HG02870 (cell line): ENCODE measurements at regions not wholly inside any gene's neighbourhood (a gene's known extent, or its start where the extent isn't known, plus 50 kb on each side); places are given as distances from the start of the nearest gene placed in this dataset.

Experiments
- ATAC-seq: cut with Tn5 transposase; IDR thresholded peaks from one replicate; pipeline ENCODE4 v1.9.1; 2021; ENCODE audit warnings: mild to moderate bottlenecking, moderate library complexity; ENCODE audit not compliant: unreplicated experiment

GRCh38 chr1:38128511-38128910 is 81.9 kb upstream of the POU3F1 start:
- no peak for ATAC-seq

- no peak for ATAC-seq
Measured at GRCh38 chr1:38127428-38127827, 80.8 kb upstream of the POU3F1 start.

DNA sequence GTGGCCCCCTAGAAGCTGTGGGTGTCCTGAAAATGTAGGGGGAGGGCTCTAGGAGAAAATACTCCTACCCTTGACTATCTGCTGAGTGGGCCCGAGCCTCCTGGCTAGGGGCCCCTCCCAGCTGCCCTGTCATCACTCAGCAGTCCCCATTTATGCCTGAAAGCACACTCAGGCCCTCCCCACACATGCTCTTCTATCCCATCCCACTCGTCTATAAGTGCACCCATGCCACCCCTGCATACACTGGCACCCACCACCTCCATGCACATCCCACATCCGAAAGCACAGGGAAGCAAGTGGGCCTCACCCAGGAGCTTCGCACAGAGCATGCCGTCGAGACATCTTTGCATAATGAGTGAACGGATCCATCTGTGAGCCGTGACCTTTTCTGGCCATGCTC is 80.4 kb upstream of the POU3F1 start:
- no peak for ATAC-seq

GRCh38 chr1:38125837-38126520 is 79.4 kb upstream of the POU3F1 start:
- ATAC-seq, result no peak

- no peak for ATAC-seq
Measured at GRCh38 chr1:38125016-38125415, 78.4 kb upstream of the POU3F1 start.

DNA sequence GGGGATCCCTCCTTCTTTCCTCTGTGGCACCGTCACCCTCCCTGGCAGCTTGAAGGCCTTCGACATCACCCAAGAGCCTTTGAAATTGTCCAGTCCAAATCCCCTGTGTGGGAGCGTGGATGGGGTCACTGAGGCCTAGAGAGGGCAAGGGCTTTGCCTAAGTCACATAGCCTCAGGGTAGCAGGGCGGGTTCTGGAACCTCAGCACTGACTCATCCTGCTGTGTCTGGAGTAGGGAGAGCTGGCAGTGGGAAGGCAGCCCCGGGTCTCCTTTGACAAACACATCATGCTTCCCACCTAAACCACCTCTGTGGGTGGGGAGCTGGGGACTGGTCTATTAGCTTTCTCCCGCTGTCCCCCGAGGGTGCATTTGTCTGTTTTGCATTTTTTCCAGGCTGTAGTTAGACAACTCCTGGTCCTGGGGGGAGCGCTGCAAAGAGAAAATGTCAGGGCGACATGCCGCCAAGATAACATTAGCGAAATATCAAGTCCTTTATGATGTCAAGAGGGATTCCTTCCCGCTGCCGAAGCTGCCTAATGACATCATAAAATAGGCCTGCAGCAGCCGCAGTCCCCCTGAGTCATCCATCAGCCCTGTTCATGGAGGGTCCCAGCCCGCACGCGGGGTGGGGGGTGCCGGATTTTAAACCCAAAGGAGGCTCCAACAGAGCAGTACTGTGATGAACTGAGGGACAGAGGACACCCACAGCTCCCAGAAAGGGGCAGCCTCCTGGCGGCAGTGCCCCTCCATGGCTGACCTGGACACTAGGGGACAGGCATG is 77.0 kb upstream of the POU3F1 start:
- ATAC-seq, result no peak

DNA sequence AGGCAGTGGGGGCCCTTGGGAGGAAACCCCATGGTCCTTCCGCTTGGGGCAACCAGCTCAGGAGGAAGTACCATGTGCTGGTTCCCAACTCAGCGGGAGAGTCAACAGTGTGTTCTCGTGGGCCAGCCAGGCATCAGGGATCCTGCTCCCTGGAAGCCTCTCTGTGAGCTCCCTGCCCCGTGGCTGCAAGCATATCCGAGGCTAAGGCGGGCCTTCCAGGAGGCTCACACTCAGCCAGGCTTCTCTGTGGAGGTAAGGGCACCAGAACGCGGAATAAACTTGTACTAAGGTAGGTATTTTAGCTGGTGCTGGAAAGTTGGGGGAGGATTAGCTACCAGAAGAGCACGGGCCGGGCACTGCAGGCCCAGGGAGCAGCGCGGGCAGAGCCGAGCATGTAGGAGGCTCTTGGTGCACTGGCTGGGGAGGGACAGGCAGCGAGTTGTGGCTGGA is 74.7 kb upstream of the POU3F1 start:
- ATAC-seq, result no peak

DNA sequence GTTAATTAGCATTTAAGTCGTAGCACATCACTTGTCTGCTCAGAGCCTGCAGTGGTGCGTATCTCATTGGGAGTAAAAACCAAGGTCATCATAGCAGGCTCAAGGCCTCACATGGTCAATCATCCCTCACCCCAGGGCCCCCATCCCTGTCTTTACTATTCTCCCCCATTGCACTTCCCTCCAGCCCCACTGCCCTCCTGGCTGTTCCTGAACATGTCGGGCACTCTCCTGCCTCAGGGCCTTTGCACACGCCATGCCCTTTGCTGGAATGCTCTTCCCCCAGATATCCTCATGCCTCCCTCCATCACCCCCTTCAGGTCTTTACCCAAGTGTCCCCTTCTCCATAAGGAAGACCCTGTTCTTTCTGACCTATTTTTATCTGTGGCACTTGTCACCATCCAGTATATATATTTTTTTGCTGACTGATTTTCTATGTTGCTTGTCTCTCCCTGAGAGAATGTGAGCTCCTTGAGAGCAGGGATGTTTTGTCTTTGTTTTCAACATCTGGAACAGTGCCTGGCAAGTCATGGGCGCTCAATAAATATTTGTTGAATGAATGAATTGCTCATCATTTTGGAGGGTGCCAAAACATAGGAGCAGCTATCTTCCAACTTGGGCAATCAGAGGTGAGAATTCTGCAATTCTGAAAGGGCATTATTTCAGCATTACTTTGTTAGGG is 74.1 kb upstream of the POU3F1 start:
- ATAC-seq, result no peak

DNA sequence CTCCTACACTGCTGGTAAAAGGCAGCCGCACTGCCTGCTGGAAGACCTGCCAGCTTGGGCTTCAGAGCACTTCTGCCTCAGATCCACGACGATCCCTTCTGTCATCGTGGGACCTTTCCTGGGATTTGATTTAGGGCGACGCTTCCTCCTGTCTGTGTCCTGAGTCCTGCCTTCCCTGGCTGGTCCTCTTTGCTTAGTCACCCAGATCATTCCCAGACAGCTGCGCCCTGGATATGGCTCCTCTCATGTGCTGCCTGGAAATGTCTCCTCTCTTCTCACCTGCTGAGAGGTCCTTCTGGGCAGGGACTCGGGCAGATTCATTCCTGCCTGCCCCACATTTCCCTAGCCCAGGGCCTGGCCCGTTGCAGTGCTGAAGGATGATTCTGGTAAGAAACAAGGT is 72.4 kb upstream of the POU3F1 start:
- ATAC-seq, result no peak

- ATAC-seq, result no peak
Measured at GRCh38 chr1:38117444-38117887, 70.9 kb upstream of the POU3F1 start.

DNA sequence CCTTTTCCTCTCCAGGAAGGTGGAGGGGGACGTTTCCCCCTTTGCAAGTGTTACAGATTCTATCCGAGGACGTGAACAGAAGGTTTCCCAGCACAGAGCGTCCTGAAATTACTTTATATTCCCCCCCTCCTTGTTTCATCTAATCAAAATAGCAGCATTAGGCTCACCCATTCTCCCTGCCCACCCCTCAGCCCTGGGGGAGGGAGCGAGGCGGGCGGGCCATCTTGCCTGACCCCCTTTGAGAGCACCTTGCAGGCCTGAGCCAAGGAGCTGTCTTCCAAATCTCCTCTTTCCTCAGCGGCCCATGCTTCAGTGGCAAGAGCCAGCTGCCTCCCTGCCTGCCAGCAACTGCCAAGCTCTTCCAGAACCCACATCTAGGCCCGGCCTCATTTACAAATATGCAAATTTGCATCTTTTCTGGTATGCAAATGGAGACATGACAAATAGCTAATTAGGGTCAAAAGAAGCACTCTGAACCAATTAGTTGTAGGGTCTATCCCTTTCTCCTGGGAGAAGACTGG is 69.1 kb upstream of the POU3F1 start:
- ATAC-seq, result no peak

GRCh38 chr1:38115226-38115625 is 68.6 kb upstream of the POU3F1 start:
- no peak for ATAC-seq

- ATAC-seq, result no peak
Measured at GRCh38 chr1:38114241-38115026, 67.8 kb upstream of the POU3F1 start.

DNA sequence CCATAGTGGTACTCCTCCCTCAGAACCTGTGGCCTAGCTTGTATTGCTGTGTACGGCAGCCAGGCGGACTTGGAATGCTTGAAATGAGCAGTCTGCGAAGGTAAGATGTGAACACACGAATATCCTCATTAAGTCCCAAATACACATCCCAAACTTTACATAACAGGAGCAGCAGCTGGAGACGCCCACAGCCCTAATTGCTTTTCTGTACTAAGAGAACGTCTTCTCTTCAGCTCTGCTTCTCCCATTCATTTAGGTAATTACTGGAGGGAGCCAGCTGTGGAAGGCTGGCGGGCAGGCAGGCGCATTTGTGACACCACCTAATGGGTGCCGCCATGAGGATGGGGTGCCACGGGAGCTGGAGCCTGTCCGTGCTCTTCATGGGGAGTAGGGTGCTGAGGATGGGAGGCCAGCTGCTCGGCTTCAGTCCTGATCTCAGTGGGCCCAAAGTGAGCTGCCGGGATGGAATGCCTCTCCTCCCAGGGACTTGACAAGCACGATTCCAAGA is 66.6 kb upstream of the POU3F1 start:
- ATAC-seq, result no peak

DNA sequence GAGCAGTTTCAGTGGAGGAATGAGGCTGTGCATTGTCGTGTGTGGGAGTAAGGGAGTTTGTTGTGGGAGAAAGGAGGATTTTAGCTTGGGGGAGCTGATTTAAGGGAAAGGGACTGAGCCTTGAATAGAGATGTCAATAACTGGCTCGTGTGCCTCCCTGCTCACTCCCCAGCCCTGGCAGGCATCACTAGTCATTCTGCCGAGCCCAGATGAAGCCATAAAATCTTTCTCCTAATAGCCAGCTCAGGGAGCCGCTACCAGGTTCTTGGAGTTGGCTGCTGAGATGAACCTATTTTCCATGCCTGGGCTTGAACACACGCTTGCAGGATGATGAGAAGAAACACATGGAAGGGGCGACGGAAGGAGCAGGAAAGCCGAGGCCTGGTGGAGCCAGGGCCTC is 65.0 kb upstream of the POU3F1 start:
- no peak for ATAC-seq

GRCh38 chr1:38105267-38105666 is 58.7 kb upstream of the POU3F1 start:
- no peak for ATAC-seq

- no peak for ATAC-seq
Measured at GRCh38 chr1:38102636-38103035, 56.0 kb upstream of the POU3F1 start.

DNA sequence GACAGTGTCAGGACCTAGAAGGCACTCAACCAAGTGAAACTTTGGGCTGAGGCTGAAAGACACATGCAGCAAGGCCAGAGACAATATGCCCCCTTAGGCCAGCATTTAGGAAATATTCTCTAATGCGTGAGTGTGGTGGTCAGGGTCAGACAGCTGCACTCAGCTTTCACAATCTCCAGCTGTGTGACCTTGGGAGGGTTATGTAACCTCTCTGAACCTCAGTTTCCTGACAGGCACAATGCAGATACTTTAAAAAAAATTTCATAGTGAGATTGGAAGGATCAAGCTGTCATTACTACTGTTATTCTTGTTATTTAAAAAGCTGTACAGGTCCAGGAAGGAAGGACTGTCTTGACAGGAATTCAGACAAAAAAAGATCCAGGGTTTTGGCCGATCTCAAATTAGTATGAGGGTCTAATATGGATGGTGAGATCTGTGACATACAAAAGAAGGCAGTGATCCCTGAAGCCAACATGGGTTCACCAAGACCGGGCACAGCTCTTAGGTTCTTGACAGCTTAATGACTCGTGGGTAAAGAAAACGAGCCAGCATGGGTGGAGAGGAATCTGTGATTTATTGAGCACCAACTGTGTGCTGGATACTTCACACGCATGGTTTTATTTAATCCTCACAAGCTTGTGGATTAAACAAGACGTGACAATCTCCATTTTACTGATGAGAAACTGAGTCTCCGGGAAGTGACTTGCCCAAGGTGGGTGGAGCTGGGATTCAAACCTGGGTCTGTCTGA is 54.6 kb upstream of the POU3F1 start:
- no peak for ATAC-seq

- ATAC-seq, result no peak
Measured at GRCh38 chr1:38098101-38098847, 51.7 kb upstream of the POU3F1 start.
